CD4-positive, alpha-beta T cell treated with Interleukin-4 for 4 hours (primary cell): ENCODE measurements at regions not wholly inside any gene's neighbourhood (a gene's known extent, or its start where the extent isn't known, plus 50 kb on each side); places are given as distances from the start of the nearest gene placed in this dataset.

Source experiments
- DNase-seq: peaks from one replicate; pipeline ENCODE4 v3.0.0-alpha.2; 2020

- DNase-seq: no peak
Observed at GRCh38 chr3:176526225-176526624, 671.1 kb downstream of the TBL1XR1 start.

GRCh38 chr3:176523114-176523513, 674.2 kb downstream of the TBL1XR1 start:
- no peak for DNase-seq

- DNase-seq: no peak
Observed at GRCh38 chr3:176522436-176522835, 674.8 kb downstream of the TBL1XR1 start.

GRCh38 chr3:176521531-176522175, 675.6 kb downstream of the TBL1XR1 start:
- DNase-seq: no peak

- DNase-seq: no peak
Observed at GRCh38 chr3:176514297-176514696, 683.0 kb downstream of the TBL1XR1 start.

- DNase-seq: no peak
Observed at GRCh38 chr3:176513604-176514003, 683.7 kb downstream of the TBL1XR1 start.

- DNase-seq: no peak
Observed at GRCh38 chr3:176512037-176512436, 685.2 kb downstream of the TBL1XR1 start.

- DNase-seq: no peak
Observed at GRCh38 chr3:176510097-176510496, 687.2 kb downstream of the TBL1XR1 start.

- DNase-seq: no peak
Observed at GRCh38 chr3:176505878-176506621, 691.2 kb downstream of the TBL1XR1 start.

GRCh38 chr3:176491084-176491483, 706.2 kb downstream of the TBL1XR1 start:
- DNase-seq: no peak

- no peak for DNase-seq
Observed at GRCh38 chr3:176490357-176490756, 706.9 kb downstream of the TBL1XR1 start.

GRCh38 chr3:176479248-176479647, 718.0 kb downstream of the TBL1XR1 start:
- no peak for DNase-seq

- DNase-seq: no peak
Observed at GRCh38 chr3:176469694-176470205, 727.5 kb downstream of the TBL1XR1 start.

- no peak for DNase-seq
Observed at GRCh38 chr3:176463610-176464009, 733.7 kb downstream of the TBL1XR1 start.

- no peak for DNase-seq
Observed at GRCh38 chr3:176447369-176447768, 749.9 kb downstream of the TBL1XR1 start.

GRCh38 chr3:176442326-176442725, 755.0 kb downstream of the TBL1XR1 start:
- no peak for DNase-seq

- no peak for DNase-seq
Observed at GRCh38 chr3:176439729-176440128, 757.6 kb downstream of the TBL1XR1 start.

- DNase-seq: no peak
Observed at GRCh38 chr3:176431991-176432390, 765.3 kb downstream of the TBL1XR1 start.

- no peak for DNase-seq
Observed at GRCh38 chr3:176431038-176431418, 766.3 kb downstream of the TBL1XR1 start.

GRCh38 chr3:176430244-176431037, 766.8 kb downstream of the TBL1XR1 start:
- DNase-seq: no peak

GRCh38 chr3:176428552-176428951, 768.7 kb downstream of the TBL1XR1 start:
- no peak for DNase-seq

GRCh38 chr3:176426371-176426770, 770.9 kb downstream of the TBL1XR1 start:
- no peak for DNase-seq

GRCh38 chr3:176416870-176417269, 780.4 kb downstream of the TBL1XR1 start:
- DNase-seq: no peak
